ENCODE measurements at regions not wholly inside any gene's neighbourhood (a gene's known extent, or its start where the extent isn't known, plus 50 kb on each side); places are given as distances from the start of the nearest gene placed in this dataset.

DNA sequence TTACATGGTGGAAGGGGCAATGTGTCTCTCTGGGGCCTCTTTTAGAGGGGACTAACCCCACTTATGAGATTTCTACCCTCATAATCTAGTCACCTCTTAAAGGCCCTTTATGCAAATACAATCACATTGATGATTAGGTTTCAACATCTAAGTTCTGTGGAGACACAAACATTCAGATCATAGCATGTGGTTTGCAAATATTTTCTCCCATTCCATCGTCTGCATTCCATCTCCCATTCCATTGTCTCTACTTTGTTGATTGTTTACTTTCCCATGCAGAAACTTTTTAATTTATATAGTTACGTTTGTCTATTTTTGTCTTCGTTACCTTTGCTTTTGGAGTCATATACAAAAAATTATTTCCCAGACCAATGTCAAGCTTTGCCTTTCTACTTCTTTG, 927.5 kb upstream of the INTU start:
- TF ChIP-seq, protein P1, sequence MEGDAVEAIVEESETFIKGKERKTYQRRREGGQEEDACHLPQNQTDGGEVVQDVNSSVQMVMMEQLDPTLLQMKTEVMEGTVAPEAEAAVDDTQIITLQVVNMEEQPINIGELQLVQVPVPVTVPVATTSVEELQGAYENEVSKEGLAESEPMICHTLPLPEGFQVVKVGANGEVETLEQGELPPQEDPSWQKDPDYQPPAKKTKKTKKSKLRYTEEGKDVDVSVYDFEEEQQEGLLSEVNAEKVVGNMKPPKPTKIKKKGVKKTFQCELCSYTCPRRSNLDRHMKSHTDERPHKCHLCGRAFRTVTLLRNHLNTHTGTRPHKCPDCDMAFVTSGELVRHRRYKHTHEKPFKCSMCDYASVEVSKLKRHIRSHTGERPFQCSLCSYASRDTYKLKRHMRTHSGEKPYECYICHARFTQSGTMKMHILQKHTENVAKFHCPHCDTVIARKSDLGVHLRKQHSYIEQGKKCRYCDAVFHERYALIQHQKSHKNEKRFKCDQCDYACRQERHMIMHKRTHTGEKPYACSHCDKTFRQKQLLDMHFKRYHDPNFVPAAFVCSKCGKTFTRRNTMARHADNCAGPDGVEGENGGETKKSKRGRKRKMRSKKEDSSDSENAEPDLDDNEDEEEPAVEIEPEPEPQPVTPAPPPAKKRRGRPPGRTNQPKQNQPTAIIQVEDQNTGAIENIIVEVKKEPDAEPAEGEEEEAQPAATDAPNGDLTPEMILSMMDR (IDR thresholded peaks at IDR 0.05) = no peak
- no peak for TF ChIP-seq ZFX (IDR thresholded peaks at IDR 0.05; ENCODE audit: borderline replicate concordance)

Measured in 22Rv1 (cell line).